Keratinocyte (primary cell): ENCODE measurements at regions not wholly inside any gene's neighbourhood (a gene's known extent, or its start where the extent isn't known, plus 50 kb on each side); places are given as distances from the start of the nearest gene placed in this dataset.

Source experiments
- DNase-seq: peaks from one replicate; pipeline ENCODE4 v3.0.0-alpha.2; 2011; ENCODE audit warnings: low read depth, missing footprints, low spot score
- FAIRE-seq: peaks from 2 replicates; lab custom pipeline; 2011; peaks lifted over from hg19 to GRCh38; lab: Jason Lieb, UNC
- H2AFZ ChIP-seq: 2 replicates; pipeline ENCODE4 v1.6.0; 2012; ENCODE audit warnings: low read length, control low read depth, inconsistent platforms; ENCODE audit not compliant: control insufficient read depth
- H3K27ac ChIP-seq: 2 replicates; pipeline ENCODE4 v1.5.1; 2011; ENCODE audit warnings: low read length; ENCODE audit not compliant: control insufficient read depth, insufficient read depth
- H3K27me3 ChIP-seq: 3 replicates; pipeline ENCODE4 v1.6.0; 2011; ENCODE audit warnings: low read length; ENCODE audit not compliant: control insufficient read depth, insufficient read depth; ENCODE audit errors: extremely low read depth
- H3K36me3 ChIP-seq, 2 experiments: 2 replicates in 1 of 2; 3 replicates in 1 of 2; pipeline ENCODE4 v1.5.1; 2011; ENCODE audit warnings: low read length in 2 of 2, mild to moderate bottlenecking in 1 of 2; ENCODE audit not compliant: control insufficient read depth in 2 of 2, insufficient read depth in 2 of 2; ENCODE audit errors: extremely low read depth in 1 of 2
- H3K4me1 ChIP-seq: 3 replicates; pipeline ENCODE4 v1.5.1; 2011; ENCODE audit warnings: low read length; ENCODE audit not compliant: control insufficient read depth, insufficient read depth; ENCODE audit errors: extremely low read depth
- H3K4me2 ChIP-seq: 3 replicates; pipeline ENCODE4 v1.6.0; 2011; ENCODE audit warnings: low read depth, low read length; ENCODE audit not compliant: control insufficient read depth, insufficient read depth; ENCODE audit errors: extremely low read depth
- H3K4me3 ChIP-seq, 3 experiments: fragments of 200-600 bp in 1 of 3; sonication (generic) in 1 of 3; 2 replicates in 2 of 3; 3 replicates in 1 of 3; pipeline ENCODE4 v1.5.1; 2011 to 2016; ENCODE audit warnings: low read length in 3 of 3, mild to moderate bottlenecking in 3 of 3, control low read depth in 2 of 3, inconsistent platforms in 1 of 3, low read depth in 1 of 3, mixed read lengths in 1 of 3, mixed run types in 1 of 3, moderate library complexity in 1 of 3; ENCODE audit not compliant: control insufficient read depth in 2 of 3, insufficient read depth in 2 of 3; ENCODE audit errors: extremely low read depth in 1 of 3
- H3K79me2 ChIP-seq: 2 replicates; pipeline ENCODE4 v1.6.0; 2012; ENCODE audit warnings: low read length; ENCODE audit not compliant: control insufficient read depth, insufficient read depth
- H3K9ac ChIP-seq: 3 replicates; pipeline ENCODE4 v1.6.0; 2011; ENCODE audit warnings: low read length; ENCODE audit not compliant: control insufficient read depth, insufficient read depth; ENCODE audit errors: extremely low read depth
- H3K9me1 ChIP-seq: 3 replicates; pipeline ENCODE4 v1.6.0; 2011; ENCODE audit warnings: low read length; ENCODE audit not compliant: control insufficient read depth, insufficient read depth; ENCODE audit errors: extremely low read depth
- H3K9me3 ChIP-seq: 2 replicates; pipeline ENCODE4 v1.5.1; 2012; ENCODE audit warnings: low read depth, low read length; ENCODE audit not compliant: control insufficient read depth
- H4K20me1 ChIP-seq: 3 replicates; pipeline ENCODE4 v1.6.0; 2011; ENCODE audit warnings: low read length; ENCODE audit not compliant: control insufficient read depth, insufficient read depth; ENCODE audit errors: extremely low read depth
- CTCF ChIP-seq, 3 experiments: IDR thresholded peaks in 1 of 3; conservative IDR thresholded peaks in 1 of 3; optimal IDR thresholded peaks in 1 of 3; 2 replicates in 2 of 3; 3 replicates in 1 of 3; pipeline versions ENCODE3 to v1.5.1; 2011; ENCODE audit warnings: low read length in 3 of 3, mild to moderate bottlenecking in 3 of 3, moderate library complexity in 2 of 3, control low read depth in 1 of 3, inconsistent platforms in 1 of 3; ENCODE audit not compliant: insufficient read depth in 2 of 3; ENCODE audit errors: extremely low read depth in 1 of 3
- EZH2 ChIP-seq: IDR thresholded peaks from one replicate; pipeline ENCODE4 v1.6.1; 2012; ENCODE audit warnings: inconsistent platforms, mild to moderate bottlenecking, low read length, moderate library complexity
- dilution Hi-C: fragments of 300-500 bp; cut with MboI; formaldehyde crosslinking; loops from one replicate; pipeline ENCODE4 v1.7.0; 2020; ENCODE audit warnings: low sequenced_read_pairs; ENCODE audit not compliant: extremely low pct_ligation_motif_present

GRCh38 chr1:80891871-80892270 lies 908.9 kb upstream of the ADGRL2 start:
- H3K9ac ChIP-seq: no peak overlapping the region
- H3K9me3 ChIP-seq: no peaks in the 10 kb centered on the region
- H3K4me3 ChIP-seq: no peak overlapping the region
- H3K36me3 ChIP-seq: no peaks in the 10 kb centered on the region
- TF ChIP-seq EZH2 (no peak), CTCF (optimal IDR thresholded peaks at IDR 0.05 in 1 of 3, IDR thresholded peaks at IDR 0.05 in 1 of 3, conservative IDR thresholded peaks at IDR 0.05 in 1 of 3; ENCODE audit: extremely low read depth in 1 of 3, insufficient read depth in 2 of 3, low read length in 3 of 3) (no peak)
- H2AFZ ChIP-seq: no peak overlapping the region
- H3K4me2 ChIP-seq: no peak overlapping the region
- no peaks in the 10 kb centered on the region for H4K20me1 ChIP-seq
- no peaks in the 10 kb centered on the region for H3K9me1 ChIP-seq
- dilution Hi-C loops: no loop called here
- FAIRE-seq: no peak
- H3K27me3 ChIP-seq: no peaks in the 10 kb centered on the region
- no peaks in the 10 kb centered on the region for H3K79me2 ChIP-seq
- H3K27ac ChIP-seq: no peak overlapping the region
- H3K4me1 ChIP-seq: no peaks in the 10 kb centered on the region
- no peak for DNase-seq

GRCh38 chr1:80882553-80882952 lies 918.2 kb upstream of the ADGRL2 start:
- H2AFZ ChIP-seq: no peak overlapping the region
- no peaks in the 10 kb centered on the region for H3K27me3 ChIP-seq
- dilution Hi-C loops: no loop called here
- no peak for DNase-seq
- no peaks in the 10 kb centered on the region for H3K4me1 ChIP-seq
- H3K9me1 ChIP-seq: no peaks in the 10 kb centered on the region
- no peaks in the 10 kb centered on the region for H3K36me3 ChIP-seq
- H3K79me2 ChIP-seq: no peaks in the 10 kb centered on the region
- no peak overlapping the region for H3K4me3 ChIP-seq
- H3K27ac ChIP-seq: no peak overlapping the region
- no peaks in the 10 kb centered on the region for H3K9me3 ChIP-seq
- TF ChIP-seq CTCF (optimal IDR thresholded peaks at IDR 0.05 in 1 of 3, IDR thresholded peaks at IDR 0.05 in 1 of 3, conservative IDR thresholded peaks at IDR 0.05 in 1 of 3; ENCODE audit: extremely low read depth in 1 of 3, insufficient read depth in 2 of 3, low read length in 3 of 3) (no peak), EZH2 (no peak)
- no peak overlapping the region for H3K9ac ChIP-seq
- no peak for FAIRE-seq
- H3K4me2 ChIP-seq: no peak overlapping the region
- no peaks in the 10 kb centered on the region for H4K20me1 ChIP-seq
